Activated B cell treated with CpG ODN at 0.5 μM for 24 hours (primary cell): ENCODE measurements at regions not wholly inside any gene's neighbourhood (a gene's known extent, or its start where the extent isn't known, plus 50 kb on each side); places are given as distances from the start of the nearest gene placed in this dataset.

Source experiments
- ATAC-seq: fragments of 200-7000 bp; cut with Tn5 transposase; one replicate; pipeline ENCODE4 v1.10.0; 2021; ENCODE audit warnings: low read depth, mild to moderate bottlenecking, moderate library complexity
- CTCF ChIA-PET: fragments of 350-600 bp; sonication (Branson Sonifier 250); formaldehyde crosslinking; loops from one replicate; lab custom pipeline; 2021; ENCODE audit warnings: antibody characterized with exemption; lab: Charles Lee
- POLR2A ChIA-PET: fragments of 350-600 bp; sonication (Branson Sonifier 250); formaldehyde crosslinking; loops from one replicate; lab custom pipeline; 2021; ENCODE audit warnings: antibody characterized with exemption; lab: Charles Lee
- DNase-seq: peaks from one replicate; pipeline ENCODE4 v3.0.0; 2022
- H3K27ac Mint-ChIP-seq: one replicate; pipeline ENCODE4 v1.8.0; 2020; ENCODE audit warnings: mixed read lengths
- H3K27me3 Mint-ChIP-seq: one replicate; pipeline ENCODE4 v1.8.0; 2021; ENCODE audit warnings: mixed read lengths
- H3K36me3 Mint-ChIP-seq: one replicate; pipeline ENCODE4 v1.8.0; 2021; ENCODE audit warnings: low read depth, mixed read lengths
- H3K4me1 Mint-ChIP-seq: one replicate; pipeline ENCODE4 v1.8.0; 2021; ENCODE audit warnings: mixed read lengths
- H3K4me3 Mint-ChIP-seq: one replicate; pipeline ENCODE4 v1.8.0; 2020; ENCODE audit warnings: mild to moderate bottlenecking, mixed read lengths
- H3K9me3 Mint-ChIP-seq: one replicate; pipeline ENCODE4 v1.8.0; 2020; ENCODE audit warnings: mixed read lengths
- CTCF ChIP-seq: fragments of 200-600 bp; IDR thresholded peaks from one replicate; pipeline ENCODE4 v1.8.0; 2022; ENCODE audit warnings: antibody characterized with exemption, mild to moderate bottlenecking
- intact Hi-C: fragments of 100-400 bp; cut with micrococcal nuclease; formaldehyde crosslinking; loops from one replicate; pipeline ENCODE4 v1.15.1; 2024

GRCh38 chr2:53289309-53290006 is 478.1 kb upstream of the CHAC2 start:
- ChIA-PET CTCF (no interaction called here), POLR2A (no interaction called here)
- no peak for TF ChIP-seq CTCF
- DNase-seq = no peak
- Mint-ChIP-seq H3K36me3 (no peaks in the 10 kb centered on the region), H3K27me3 (no peaks in the 10 kb centered on the region), H3K9me3 (peaks cover 1% of the 10 kb centered on the region), H3K4me3 (no peak overlapping the region), H3K4me1 (no peaks in the 10 kb centered on the region), H3K27ac (no peak overlapping the region)
- ATAC-seq = no peak
- intact Hi-C loops = no loop called here

GRCh38 chr2:53286345-53286744 is 481.3 kb upstream of the CHAC2 start:
- ChIA-PET CTCF (no interaction called here), POLR2A (no interaction called here)
- H3K4me1 Mint-ChIP-seq = no peaks in the 10 kb centered on the region
- DNase-seq (no peak), ATAC-seq (no peak)
- no peak overlapping the region for H3K27ac Mint-ChIP-seq
- H3K9me3 Mint-ChIP-seq = peaks cover 1% of the 10 kb centered on the region
- intact Hi-C loops = no loop called here
- H3K27me3 Mint-ChIP-seq = no peaks in the 10 kb centered on the region
- no peak overlapping the region for H3K4me3 Mint-ChIP-seq
- no peaks in the 10 kb centered on the region for H3K36me3 Mint-ChIP-seq
- TF ChIP-seq CTCF = no peak

DNA sequence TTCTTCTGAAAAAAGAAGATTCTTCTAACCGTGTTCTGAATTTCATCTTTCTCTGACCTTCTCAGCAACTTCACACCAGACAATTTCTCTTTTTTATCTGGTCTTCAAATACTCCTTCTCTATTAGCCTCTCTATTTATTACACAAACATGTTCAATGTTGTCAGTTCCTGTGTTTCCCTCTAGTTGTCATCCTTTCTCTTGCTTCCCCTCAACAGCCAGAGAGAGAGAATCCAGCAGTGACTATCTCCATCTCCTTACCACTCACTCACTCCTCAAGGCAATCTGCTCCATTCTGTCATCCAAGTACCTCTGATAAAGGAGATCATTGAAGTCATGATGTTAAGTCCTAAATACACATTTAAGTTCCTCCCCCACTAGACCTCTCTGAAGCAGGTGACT is 491.9 kb upstream of the CHAC2 start:
- intact Hi-C loops = no loop called here
- Mint-ChIP-seq H3K9me3 (no peaks in the 10 kb centered on the region), H3K36me3 (no peaks in the 10 kb centered on the region), H3K4me1 (no peaks in the 10 kb centered on the region), H3K27ac (no peak overlapping the region), H3K4me3 (no peak overlapping the region), H3K27me3 (no peaks in the 10 kb centered on the region)
- CTCF ChIA-PET = no interaction called here
- POLR2A ChIA-PET = no interaction called here
- ATAC-seq (no peak), DNase-seq (no peak)
- TF ChIP-seq CTCF = no peak

DNA sequence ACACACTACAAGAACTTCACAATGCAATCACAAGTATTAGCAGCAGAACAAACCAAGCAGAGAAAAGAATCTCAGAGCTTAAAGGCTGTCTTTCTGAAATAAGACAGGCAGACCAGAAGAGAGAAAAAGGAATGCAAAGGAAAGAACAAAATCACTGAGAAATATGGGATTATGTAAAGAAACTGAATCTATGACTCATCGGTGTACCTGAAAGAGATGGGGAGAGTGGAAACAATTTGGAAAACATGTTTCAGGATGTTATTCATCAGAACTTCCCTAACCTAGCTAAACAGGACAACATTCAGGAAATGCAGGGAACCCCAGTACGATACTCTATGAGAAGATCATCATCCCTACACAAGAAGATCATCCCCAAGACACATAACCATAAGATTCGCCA is 499.0 kb upstream of the CHAC2 start:
- ATAC-seq = no peak
- Mint-ChIP-seq H3K27ac (no peak overlapping the region), H3K27me3 (no peaks in the 10 kb centered on the region), H3K4me3 (no peak overlapping the region), H3K36me3 (no peaks in the 10 kb centered on the region), H3K4me1 (no peaks in the 10 kb centered on the region), H3K9me3 (peaks cover 2% of the 10 kb centered on the region)
- ChIA-PET CTCF (no interaction called here), POLR2A (no interaction called here)
- no peak for DNase-seq
- intact Hi-C loops = no loop called here
- TF ChIP-seq CTCF = no peak

GRCh38 chr2:53268086-53268485 is 499.5 kb upstream of the CHAC2 start:
- H3K9me3 Mint-ChIP-seq = peaks cover 2% of the 10 kb centered on the region
- H3K27ac Mint-ChIP-seq = no peak overlapping the region
- intact Hi-C loops = no loop called here
- no peaks in the 10 kb centered on the region for H3K27me3 Mint-ChIP-seq
- POLR2A ChIA-PET = no interaction called here
- ATAC-seq (no peak), DNase-seq (no peak)
- H3K4me1 Mint-ChIP-seq = no peaks in the 10 kb centered on the region
- no peak for TF ChIP-seq CTCF
- CTCF ChIA-PET = no interaction called here
- H3K4me3 Mint-ChIP-seq = no peak overlapping the region
- H3K36me3 Mint-ChIP-seq = no peaks in the 10 kb centered on the region
